ENCODE measurements at regions not wholly inside any gene's neighbourhood (a gene's known extent, or its start where the extent isn't known, plus 50 kb on each side); places are given as distances from the start of the nearest gene placed in this dataset.
"Not testable (repeated sequence)": the region's sequence is repeated elsewhere in the genome, so short reads cannot be mapped to it uniquely, and the experiment has no call there.

DNA sequence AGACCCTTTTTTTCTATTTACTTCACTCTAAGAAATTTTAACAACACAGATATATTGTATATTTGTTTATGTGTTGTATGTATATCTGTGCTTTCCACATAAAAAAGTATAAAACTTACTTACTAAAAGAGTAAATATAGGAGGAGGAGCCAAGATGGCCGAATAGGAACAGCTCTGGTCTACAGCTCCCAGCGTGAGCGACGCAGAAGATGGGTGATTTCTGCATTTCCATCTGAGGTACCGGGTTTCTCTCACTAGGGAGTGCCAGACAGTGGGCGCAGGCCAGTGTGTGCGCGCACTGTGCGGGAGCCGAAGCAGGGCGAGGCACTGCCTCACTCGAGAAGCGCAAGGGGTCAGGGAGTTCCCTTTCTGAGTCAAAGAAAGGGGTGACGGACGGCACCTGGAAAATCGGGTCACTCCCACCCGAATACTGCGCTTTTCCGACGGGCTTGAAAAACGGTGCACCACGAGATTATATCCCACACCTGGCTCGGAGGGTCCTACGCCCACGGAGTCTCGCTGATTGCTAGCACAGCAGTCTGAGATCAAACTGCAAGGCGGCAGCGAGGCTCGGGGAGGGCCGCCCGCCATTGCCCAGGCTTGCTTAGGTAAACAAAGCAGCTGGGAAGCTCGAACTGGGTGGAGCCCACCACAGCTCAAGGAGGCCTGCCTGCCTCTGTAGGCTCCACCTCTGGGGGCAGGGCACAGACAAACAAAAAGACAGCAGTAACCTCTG, 156.5 kb downstream of the EXOC5 start:
- H3K27me3 Mint-ChIP-seq (ENCODE audit: low read depth); ATAC-seq; H3K4me1 Mint-ChIP-seq; CTCF ChIA-PET; POLR2A ChIA-PET: not testable (repeated sequence)
- H3K36me3 Mint-ChIP-seq, result peaks cover 33% of the 10 kb centered on the region
- peaks cover 37% of the 10 kb centered on the region for H3K9me3 Mint-ChIP-seq
- peak; percentile 80; the same call in 1 of the 2 replicates for TF ChIP-seq FOXK1 (CRISPR knock-in tag; IDR thresholded peaks at IDR 0.05)
- 0 out of 2 replicates have a peak, but pooled peaks have one; percentile 36 for TF ChIP-seq KAT7 (CRISPR knock-in tag; IDR thresholded peaks at IDR 0.05; ENCODE audit: borderline replicate concordance)
- H3K27ac Mint-ChIP-seq, result peak overlapping the region; percentile 90
- peak; percentile 39 for DNase-seq (ENCODE audit: low spot score)
- peak overlapping the region; percentile 83 for H3K4me3 Mint-ChIP-seq

DNA sequence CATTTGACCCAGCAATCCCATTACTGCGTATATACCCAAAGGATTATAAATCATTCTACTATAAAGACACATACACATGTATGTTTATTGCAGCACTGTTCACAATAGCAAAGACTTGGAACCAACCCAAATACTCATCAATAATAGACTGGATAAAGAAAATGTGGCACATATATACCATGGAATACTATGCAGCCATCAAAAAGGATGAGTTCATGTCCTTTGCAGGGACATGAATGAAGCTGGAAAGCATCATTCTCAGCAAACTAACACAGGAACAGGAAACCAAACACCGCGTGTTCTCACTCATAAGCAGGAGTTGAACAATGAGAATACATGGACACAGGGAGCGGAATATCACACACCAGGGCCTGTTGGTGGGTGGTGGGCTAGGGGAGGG, 158.3 kb downstream of the EXOC5 start:
- POLR2A ChIA-PET; H3K4me1 Mint-ChIP-seq; H3K4me3 Mint-ChIP-seq; DNase-seq (ENCODE audit: low spot score); CTCF ChIA-PET; H3K27me3 Mint-ChIP-seq (ENCODE audit: low read depth); ATAC-seq; H3K27ac Mint-ChIP-seq: not testable (repeated sequence)
- Mint-ChIP-seq H3K9me3 (peaks cover 46% of the 10 kb centered on the region), H3K36me3 (peaks cover 41% of the 10 kb centered on the region)

DNA sequence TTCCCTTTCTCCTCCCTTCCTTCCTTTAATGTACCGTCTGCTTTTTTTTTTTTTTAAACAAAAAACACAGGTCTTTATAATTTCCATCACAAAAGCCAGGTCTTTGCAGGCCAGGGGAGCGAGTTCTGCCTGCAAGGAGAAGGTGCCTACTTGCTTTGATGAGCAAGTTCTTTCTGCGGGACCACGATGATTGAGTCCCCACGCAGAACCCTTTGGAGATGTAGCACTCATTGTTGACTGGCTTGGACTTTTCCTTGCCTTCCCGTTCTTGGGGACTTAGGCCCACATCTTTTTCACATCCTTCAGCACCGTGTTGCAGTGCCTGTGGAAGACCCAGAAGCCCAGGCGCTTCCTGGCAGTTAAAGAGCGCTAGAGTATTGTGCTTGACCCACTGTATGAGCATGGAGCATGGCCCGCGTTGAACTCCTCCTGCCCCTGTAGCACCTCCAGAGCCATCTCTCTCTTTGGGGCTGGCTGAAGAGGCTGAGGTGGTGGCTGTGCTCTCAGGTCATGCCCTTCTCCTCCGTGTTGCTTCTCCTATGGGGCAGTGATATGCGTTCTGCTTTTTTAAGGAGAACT, 177.6 kb downstream of the EXOC5 start:
- peaks cover 18% of the 10 kb centered on the region for H3K4me1 Mint-ChIP-seq

DNA sequence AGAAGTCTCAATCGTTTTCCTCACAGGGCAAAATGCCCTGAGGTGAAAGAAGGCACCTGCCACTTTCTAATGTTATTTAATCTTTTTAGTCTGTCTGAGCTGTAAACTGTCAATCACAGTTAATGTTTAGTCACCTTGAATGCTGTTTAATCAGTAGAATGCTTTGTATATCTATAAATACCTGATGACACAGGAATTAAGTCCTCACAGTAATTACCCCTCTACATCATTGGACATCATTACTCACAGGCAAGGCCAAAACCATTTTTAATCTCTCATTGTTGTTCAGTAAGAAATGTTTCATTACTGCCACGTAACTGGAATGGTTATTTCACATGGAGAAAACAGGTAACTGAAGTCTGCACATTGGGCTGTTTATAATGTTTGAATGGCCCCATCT, 178.8 kb downstream of the EXOC5 start:
- H3K9me3 Mint-ChIP-seq, result peaks cover 35% of the 10 kb centered on the region
- TF ChIP-seq, protein P1, sequence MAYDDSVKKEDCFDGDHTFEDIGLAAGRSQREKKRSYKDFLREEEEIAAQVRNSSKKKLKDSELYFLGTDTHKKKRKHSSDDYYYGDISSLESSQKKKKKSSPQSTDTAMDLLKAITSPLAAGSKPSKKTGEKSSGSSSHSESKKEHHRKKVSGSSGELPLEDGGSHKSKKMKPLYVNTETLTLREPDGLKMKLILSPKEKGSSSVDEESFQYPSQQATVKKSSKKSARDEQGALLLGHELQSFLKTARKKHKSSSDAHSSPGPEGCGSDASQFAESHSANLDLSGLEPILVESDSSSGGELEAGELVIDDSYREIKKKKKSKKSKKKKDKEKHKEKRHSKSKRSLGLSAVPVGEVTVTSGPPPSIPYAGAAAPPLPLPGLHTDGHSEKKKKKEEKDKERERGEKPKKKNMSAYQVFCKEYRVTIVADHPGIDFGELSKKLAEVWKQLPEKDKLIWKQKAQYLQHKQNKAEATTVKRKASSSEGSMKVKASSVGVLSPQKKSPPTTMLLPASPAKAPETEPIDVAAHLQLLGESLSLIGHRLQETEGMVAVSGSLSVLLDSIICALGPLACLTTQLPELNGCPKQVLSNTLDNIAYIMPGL (CRISPR knock-in tag; IDR thresholded peaks at IDR 0.05), result no peak
- TF ChIP-seq ARID4B (CRISPR knock-in tag; IDR thresholded peaks at IDR 0.05; ENCODE audit: borderline replicate concordance), result no peak
- TF ChIP-seq, protein P2, sequence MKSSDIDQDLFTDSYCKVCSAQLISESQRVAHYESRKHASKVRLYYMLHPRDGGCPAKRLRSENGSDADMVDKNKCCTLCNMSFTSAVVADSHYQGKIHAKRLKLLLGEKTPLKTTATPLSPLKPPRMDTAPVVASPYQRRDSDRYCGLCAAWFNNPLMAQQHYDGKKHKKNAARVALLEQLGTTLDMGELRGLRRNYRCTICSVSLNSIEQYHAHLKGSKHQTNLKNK (CRISPR knock-in tag; IDR thresholded peaks at IDR 0.05), result no peak
- TF ChIP-seq TP53 (CRISPR knock-in tag; IDR thresholded peaks at IDR 0.05), result no peak
- no peak for TF ChIP-seq MYBL2 (CRISPR knock-in tag; IDR thresholded peaks at IDR 0.05)
- TF ChIP-seq FOXK1 (CRISPR knock-in tag; IDR thresholded peaks at IDR 0.05), result no peak
- TF ChIP-seq OVOL2 (CRISPR knock-in tag; IDR thresholded peaks at IDR 0.05; ENCODE audit: borderline replicate concordance), result no peak
- no peak for TF ChIP-seq IRF1 (CRISPR knock-in tag; IDR thresholded peaks at IDR 0.05)
- no peak for TF ChIP-seq ZNF416 (CRISPR knock-in tag; IDR thresholded peaks at IDR 0.05)
- no peak for TF ChIP-seq ATF1 (CRISPR knock-in tag; IDR thresholded peaks at IDR 0.05)
- no peak for TF ChIP-seq ZNF317 (CRISPR knock-in tag; IDR thresholded peaks at IDR 0.05; ENCODE audit: borderline replicate concordance, low read depth)

More for the DNA sequence above, 177.6 kb downstream of the EXOC5 start:
- ATAC-seq, result peak; percentile 56
- POLR2A ChIA-PET, result no interaction called here
- Mint-ChIP-seq H3K4me3 (0 out of 2 replicates have a peak overlapping the region, but pooled peaks have one; percentile 3), H3K9me3 (peaks cover 34% of the 10 kb centered on the region), H3K27ac (no peak overlapping the region), H3K36me3 (peaks cover 26% of the 10 kb centered on the region), H3K27me3 (ENCODE audit: low read depth) (no peaks in the 10 kb centered on the region)
- TF ChIP-seq NR2C2 (CRISPR knock-in tag; IDR thresholded peaks at IDR 0.05), result no peak
- TF ChIP-seq, protein P3, sequence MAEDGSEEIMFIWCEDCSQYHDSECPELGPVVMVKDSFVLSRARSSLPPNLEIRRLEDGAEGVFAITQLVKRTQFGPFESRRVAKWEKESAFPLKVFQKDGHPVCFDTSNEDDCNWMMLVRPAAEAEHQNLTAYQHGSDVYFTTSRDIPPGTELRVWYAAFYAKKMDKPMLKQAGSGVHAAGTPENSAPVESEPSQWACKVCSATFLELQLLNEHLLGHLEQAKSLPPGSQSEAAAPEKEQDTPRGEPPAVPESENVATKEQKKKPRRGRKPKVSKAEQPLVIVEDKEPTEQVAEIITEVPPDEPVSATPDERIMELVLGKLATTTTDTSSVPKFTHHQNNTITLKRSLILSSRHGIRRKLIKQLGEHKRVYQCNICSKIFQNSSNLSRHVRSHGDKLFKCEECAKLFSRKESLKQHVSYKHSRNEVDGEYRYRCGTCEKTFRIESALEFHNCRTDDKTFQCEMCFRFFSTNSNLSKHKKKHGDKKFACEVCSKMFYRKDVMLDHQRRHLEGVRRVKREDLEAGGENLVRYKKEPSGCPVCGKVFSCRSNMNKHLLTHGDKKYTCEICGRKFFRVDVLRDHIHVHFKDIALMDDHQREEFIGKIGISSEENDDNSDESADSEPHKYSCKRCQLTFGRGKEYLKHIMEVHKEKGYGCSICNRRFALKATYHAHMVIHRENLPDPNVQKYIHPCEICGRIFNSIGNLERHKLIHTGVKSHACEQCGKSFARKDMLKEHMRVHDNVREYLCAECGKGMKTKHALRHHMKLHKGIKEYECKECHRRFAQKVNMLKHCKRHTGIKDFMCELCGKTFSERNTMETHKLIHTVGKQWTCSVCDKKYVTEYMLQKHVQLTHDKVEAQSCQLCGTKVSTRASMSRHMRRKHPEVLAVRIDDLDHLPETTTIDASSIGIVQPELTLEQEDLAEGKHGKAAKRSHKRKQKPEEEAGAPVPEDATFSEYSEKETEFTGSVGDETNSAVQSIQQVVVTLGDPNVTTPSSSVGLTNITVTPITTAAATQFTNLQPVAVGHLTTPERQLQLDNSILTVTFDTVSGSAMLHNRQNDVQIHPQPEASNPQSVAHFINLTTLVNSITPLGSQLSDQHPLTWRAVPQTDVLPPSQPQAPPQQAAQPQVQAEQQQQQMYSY (CRISPR knock-in tag; IDR thresholded peaks at IDR 0.05), result peak; percentile 37; the same call in 1 of the 2 replicates
- CTCF ChIA-PET, result interaction anchor here (0.8 kb wide), 1 partner anchor 40 kb away, joined by 3 read pairs; no protein-coding TSS in a partner anchor
- DNase-seq (ENCODE audit: low spot score), result no peak

More for the DNA sequence above, 178.8 kb downstream of the EXOC5 start:
- POLR2A ChIA-PET, result no interaction called here
- H3K4me3 Mint-ChIP-seq, result no peak overlapping the region
- ATAC-seq, result no peak
- peaks cover 22% of the 10 kb centered on the region for H3K4me1 Mint-ChIP-seq
- peaks cover 29% of the 10 kb centered on the region for H3K36me3 Mint-ChIP-seq
- no peak for DNase-seq (ENCODE audit: low spot score)
- H3K27me3 Mint-ChIP-seq (ENCODE audit: low read depth), result no peaks in the 10 kb centered on the region; the same call in 1 of the 2 replicates
- CTCF ChIA-PET, result interaction anchor here (0.8 to 0.9 kb wide), 2 partner anchors 38 to 92 kb away, joined by 3 read pairs; no protein-coding TSS in a partner anchor
- H3K27ac Mint-ChIP-seq, result no peak overlapping the region

All from WTC11 (cell line).